ENCODE measurements at regions not wholly inside any gene's neighbourhood (a gene's known extent, or its start where the extent isn't known, plus 50 kb on each side); places are given as distances from the start of the nearest gene placed in this dataset.

GRCh38 chr10:53580465-53580864, 807.9 kb upstream of the MBL2 start:
- TF ChIP-seq CTCF (IDR thresholded peaks at IDR 0.05 in 4 of 5, conservative IDR thresholded peaks at IDR 0.05 in 1 of 5) (no peak), POLR2A (IDR thresholded peaks at IDR 0.05) (no peak)
